ENCODE measurements at regions not wholly inside any gene's neighbourhood (a gene's known extent, or its start where the extent isn't known, plus 50 kb on each side); places are given as distances from the start of the nearest gene placed in this dataset.

DNA sequence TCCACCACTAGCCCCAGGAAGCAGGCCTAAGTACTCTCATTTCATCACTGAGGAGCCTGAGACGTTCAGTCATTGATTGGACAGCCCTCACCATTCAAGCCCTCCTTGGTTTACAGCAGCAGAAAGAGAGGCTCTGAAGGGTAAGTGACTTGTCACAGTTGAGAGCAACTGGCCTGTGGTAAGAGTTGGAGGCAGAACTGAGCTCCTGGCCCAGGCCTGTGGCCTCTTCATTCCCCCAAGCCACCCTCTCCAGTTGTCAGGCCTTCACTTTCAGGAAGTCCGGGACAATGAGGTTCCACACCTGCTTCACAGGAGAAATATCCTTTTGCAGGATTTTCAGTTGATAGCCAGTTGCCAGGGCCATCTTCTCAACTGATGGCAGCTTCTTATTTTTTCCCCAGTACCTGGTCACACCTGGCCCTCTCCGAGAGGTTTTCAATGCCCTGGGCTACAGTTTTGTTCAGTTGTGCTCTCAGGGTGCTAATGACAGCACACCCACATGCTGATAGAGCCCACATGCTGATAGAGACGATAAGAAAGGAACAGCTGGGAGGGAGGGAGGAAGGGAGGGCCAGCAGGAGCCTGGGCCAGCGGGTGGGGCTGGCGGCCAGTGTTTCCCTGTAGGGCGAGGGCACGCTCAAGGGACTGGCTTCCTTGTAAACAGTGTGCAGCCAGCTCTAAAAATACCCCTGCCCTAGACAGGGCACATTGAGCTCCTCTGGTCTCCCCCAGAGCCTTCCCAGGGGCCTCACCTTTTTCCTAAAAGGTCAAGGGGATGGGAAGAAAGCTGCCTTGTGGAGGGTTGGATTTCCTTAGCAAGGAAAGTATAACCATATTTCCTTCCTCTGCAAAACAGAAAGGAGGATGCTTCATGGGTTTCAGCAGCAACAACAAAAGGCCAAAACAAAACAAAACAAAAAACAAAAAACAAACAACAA lies 112.7 kb upstream of the JUN start:
- no peak overlapping the region for H3K27ac Mint-ChIP-seq (ENCODE audit: unreplicated experiment)
- H3K9me3 Mint-ChIP-seq (ENCODE audit: low read depth, unreplicated experiment), result no peaks in the 10 kb centered on the region
- no peaks in the 10 kb centered on the region for H3K27me3 Mint-ChIP-seq (ENCODE audit: unreplicated experiment)
- TF ChIP-seq, protein P1, sequence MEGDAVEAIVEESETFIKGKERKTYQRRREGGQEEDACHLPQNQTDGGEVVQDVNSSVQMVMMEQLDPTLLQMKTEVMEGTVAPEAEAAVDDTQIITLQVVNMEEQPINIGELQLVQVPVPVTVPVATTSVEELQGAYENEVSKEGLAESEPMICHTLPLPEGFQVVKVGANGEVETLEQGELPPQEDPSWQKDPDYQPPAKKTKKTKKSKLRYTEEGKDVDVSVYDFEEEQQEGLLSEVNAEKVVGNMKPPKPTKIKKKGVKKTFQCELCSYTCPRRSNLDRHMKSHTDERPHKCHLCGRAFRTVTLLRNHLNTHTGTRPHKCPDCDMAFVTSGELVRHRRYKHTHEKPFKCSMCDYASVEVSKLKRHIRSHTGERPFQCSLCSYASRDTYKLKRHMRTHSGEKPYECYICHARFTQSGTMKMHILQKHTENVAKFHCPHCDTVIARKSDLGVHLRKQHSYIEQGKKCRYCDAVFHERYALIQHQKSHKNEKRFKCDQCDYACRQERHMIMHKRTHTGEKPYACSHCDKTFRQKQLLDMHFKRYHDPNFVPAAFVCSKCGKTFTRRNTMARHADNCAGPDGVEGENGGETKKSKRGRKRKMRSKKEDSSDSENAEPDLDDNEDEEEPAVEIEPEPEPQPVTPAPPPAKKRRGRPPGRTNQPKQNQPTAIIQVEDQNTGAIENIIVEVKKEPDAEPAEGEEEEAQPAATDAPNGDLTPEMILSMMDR (IDR thresholded peaks at IDR 0.05; ENCODE audit: unreplicated experiment), result no peak
- no peaks in the 10 kb centered on the region for H3K36me3 Mint-ChIP-seq (ENCODE audit: insufficient read depth, unreplicated experiment)
- H3K4me3 Mint-ChIP-seq (ENCODE audit: low read depth, unreplicated experiment), result no peak overlapping the region
- no TSS peak for BruUV-seq (replicated peaks)
- peak; percentile 62 for DNase-seq
- CTCF ChIA-PET, result interaction anchor here (0.9 to 2.5 kb wide), 8 partner anchors 11 to 217 kb away, joined by 3 to 5 read pairs (median 4); no protein-coding TSS in a partner anchor
- H3K4me1 Mint-ChIP-seq (ENCODE audit: low read depth, unreplicated experiment), result peaks cover 68% of the 10 kb centered on the region
- intact Hi-C loops (cut with micrococcal nuclease; ENCODE audit: unreplicated experiment), result no loop called here

DNA sequence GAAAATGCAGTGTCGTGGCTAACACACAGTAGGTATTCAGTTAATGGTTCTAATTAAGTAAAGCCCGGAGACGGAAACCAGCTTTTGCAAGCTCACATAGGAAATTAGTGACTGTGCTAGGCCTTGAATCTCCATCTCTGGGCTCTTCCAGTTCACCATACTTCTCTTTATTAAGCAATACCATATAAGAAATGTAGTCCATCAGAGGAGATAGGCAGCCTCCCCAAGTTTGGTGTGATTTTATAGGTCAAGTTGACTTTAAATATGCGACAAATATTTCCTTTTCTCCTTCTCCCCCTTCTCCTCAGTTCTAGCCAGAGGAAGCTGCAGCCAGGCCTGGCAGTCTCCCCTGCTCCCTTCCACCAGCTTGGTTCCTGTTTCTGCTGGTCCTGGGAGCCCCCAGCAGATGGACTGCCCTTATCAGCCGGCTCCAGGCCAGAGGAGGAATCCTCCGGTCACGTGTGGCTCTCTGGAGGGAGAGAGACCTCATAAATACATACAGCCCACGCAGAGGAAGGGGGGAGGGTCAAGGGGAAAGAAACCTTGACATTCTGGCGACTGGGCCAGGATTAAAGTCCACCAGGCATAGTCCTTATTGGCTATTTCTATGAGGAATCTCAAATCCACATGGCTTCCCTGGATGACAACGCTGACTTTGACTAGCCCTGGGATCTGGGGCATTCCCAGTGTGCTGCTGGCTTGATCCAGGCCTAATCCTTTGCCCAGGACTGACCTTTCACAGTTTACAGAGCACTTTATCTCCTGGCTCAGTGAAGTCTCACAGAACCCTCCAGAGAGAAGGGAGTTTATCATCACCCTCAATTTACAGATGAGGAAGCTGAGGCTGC lies 115.1 kb upstream of the JUN start:
- Mint-ChIP-seq H3K4me3 (ENCODE audit: low read depth, unreplicated experiment) (no peak overlapping the region), H3K27me3 (ENCODE audit: unreplicated experiment) (no peaks in the 10 kb centered on the region), H3K9me3 (ENCODE audit: low read depth, unreplicated experiment) (no peaks in the 10 kb centered on the region), H3K36me3 (ENCODE audit: insufficient read depth, unreplicated experiment) (peaks cover 3% of the 10 kb centered on the region), H3K27ac (ENCODE audit: unreplicated experiment) (no peak overlapping the region), H3K4me1 (ENCODE audit: low read depth, unreplicated experiment) (peaks cover 49% of the 10 kb centered on the region)
- BruUV-seq (replicated peaks), result no TSS peak
- DNase-seq, result no peak
- TF ChIP-seq, protein P1 (IDR thresholded peaks at IDR 0.05; ENCODE audit: unreplicated experiment), result no peak
- intact Hi-C loops (cut with micrococcal nuclease; ENCODE audit: unreplicated experiment), result no loop called here
- CTCF ChIA-PET, result no interaction called here

DNA sequence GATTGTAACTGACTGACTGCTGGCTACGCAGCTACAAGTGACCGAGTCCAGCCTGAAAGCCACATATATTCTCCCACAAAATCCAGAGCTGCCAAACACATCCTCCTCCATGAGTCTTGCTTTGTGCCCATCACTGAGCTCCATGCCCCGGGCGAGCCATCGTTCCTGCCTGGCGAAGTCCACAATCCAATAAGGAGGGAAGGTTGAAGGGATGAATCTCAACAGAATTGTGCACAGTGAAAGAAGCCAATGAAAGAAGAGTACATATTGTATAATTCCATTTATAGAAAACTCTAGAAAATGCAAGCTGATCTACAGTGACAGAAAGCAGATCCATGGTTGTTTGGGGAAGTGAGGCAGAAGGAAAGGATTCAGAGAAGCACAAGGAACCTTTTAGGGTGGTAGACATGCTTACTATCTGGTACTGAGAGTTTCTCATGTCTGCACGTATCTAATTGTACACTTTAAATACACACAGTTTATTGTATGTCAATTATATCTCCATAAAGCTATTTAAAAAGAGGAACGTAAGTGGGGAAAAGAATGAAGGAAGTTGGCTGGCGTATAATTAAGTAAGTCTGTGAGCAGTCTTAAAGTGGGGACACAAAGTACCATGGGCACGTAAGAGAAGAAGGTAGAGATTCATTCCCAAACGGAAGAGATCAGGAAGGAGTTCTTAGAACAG lies 115.9 kb upstream of the JUN start:
- no peak overlapping the region for H3K27ac Mint-ChIP-seq (ENCODE audit: unreplicated experiment)
- no peaks in the 10 kb centered on the region for H3K27me3 Mint-ChIP-seq (ENCODE audit: unreplicated experiment)
- H3K9me3 Mint-ChIP-seq (ENCODE audit: low read depth, unreplicated experiment), result no peaks in the 10 kb centered on the region
- H3K36me3 Mint-ChIP-seq (ENCODE audit: insufficient read depth, unreplicated experiment), result peaks cover 6% of the 10 kb centered on the region
- intact Hi-C loops (cut with micrococcal nuclease; ENCODE audit: unreplicated experiment), result no loop called here
- no peak for DNase-seq
- no TSS peak for BruUV-seq (replicated peaks)
- H3K4me3 Mint-ChIP-seq (ENCODE audit: low read depth, unreplicated experiment), result no peak overlapping the region
- H3K4me1 Mint-ChIP-seq (ENCODE audit: low read depth, unreplicated experiment), result peaks cover 50% of the 10 kb centered on the region
- TF ChIP-seq, protein P1 (IDR thresholded peaks at IDR 0.05; ENCODE audit: unreplicated experiment), result no peak
- CTCF ChIA-PET, result interaction anchor here (0.5 kb wide), 1 partner anchor 209 kb away, joined by 8 read pairs; no protein-coding TSS in a partner anchor

DNA sequence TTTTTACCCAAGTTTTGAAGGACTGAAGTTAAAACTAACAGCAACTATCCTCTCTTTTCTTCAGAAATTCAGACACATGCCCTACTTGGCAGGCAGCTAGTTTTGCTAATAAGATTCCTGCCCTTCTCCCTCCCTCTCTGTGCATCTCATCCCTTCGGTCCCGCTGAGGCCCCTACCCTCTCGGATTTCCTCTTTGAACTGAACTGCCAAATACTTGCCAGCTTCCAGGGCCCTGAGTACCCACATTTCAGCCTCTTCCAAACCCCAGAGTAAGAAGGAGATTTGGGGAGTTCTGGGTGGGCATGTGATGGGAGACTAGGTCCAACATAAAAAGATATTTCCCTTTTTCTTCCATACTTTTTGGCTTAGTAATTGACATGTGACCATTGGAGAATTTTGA lies 116.5 kb upstream of the JUN start:
- Mint-ChIP-seq H3K36me3 (ENCODE audit: insufficient read depth, unreplicated experiment) (peaks cover 6% of the 10 kb centered on the region), H3K4me3 (ENCODE audit: low read depth, unreplicated experiment) (no peak overlapping the region), H3K9me3 (ENCODE audit: low read depth, unreplicated experiment) (no peaks in the 10 kb centered on the region), H3K4me1 (ENCODE audit: low read depth, unreplicated experiment) (peaks cover 51% of the 10 kb centered on the region), H3K27me3 (ENCODE audit: unreplicated experiment) (no peaks in the 10 kb centered on the region), H3K27ac (ENCODE audit: unreplicated experiment) (no peak overlapping the region)
- CTCF ChIA-PET, result interaction anchor here (1.2 to 1.5 kb wide), 2 partner anchors 11 to 17 kb away, joined by 3 to 5 read pairs; no protein-coding TSS in a partner anchor
- intact Hi-C loops (cut with micrococcal nuclease; ENCODE audit: unreplicated experiment), result no loop called here
- TF ChIP-seq, protein P1 (IDR thresholded peaks at IDR 0.05; ENCODE audit: unreplicated experiment), result no peak
- BruUV-seq (replicated peaks), result no TSS peak
- no peak for DNase-seq

All from Calu3 (cell line).